ENCODE measurements at regions not wholly inside any gene's neighbourhood (a gene's known extent, or its start where the extent isn't known, plus 50 kb on each side); places are given as distances from the start of the nearest gene placed in this dataset.

DNA sequence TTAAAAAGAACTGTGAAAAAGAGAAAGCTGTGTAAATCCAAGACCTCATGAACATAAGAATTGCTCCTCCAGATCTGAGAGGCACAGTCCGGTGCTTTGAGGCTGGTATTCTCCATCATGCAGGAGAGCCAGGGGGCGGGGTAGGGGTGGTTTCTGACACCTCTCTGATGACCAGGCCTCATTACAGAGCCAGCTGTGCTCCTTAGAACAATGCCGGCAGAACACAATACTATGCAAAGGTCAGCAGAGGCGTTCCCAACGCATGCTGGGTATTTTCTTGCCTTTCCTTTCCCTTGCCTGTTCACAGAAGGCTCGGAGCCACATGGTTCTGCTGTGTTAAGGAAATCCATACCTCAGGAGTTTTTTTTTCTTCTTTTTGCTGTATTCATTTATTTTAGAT is 91.2 kb upstream of the SOD3 start:
- no peaks in the 10 kb centered on the region for H3K36me3 Mint-ChIP-seq (ENCODE audit: low read depth)
- ChIA-PET POLR2A (no interaction called here), CTCF (no interaction called here)
- no peaks in the 10 kb centered on the region for H3K9me3 Mint-ChIP-seq
- H3K4me3 Mint-ChIP-seq = no peak overlapping the region
- H3K27me3 Mint-ChIP-seq = no peaks in the 10 kb centered on the region
- no peak overlapping the region for H3K27ac Mint-ChIP-seq
- no peaks in the 10 kb centered on the region for H3K4me1 Mint-ChIP-seq
- no peak for DNase-seq

DNA sequence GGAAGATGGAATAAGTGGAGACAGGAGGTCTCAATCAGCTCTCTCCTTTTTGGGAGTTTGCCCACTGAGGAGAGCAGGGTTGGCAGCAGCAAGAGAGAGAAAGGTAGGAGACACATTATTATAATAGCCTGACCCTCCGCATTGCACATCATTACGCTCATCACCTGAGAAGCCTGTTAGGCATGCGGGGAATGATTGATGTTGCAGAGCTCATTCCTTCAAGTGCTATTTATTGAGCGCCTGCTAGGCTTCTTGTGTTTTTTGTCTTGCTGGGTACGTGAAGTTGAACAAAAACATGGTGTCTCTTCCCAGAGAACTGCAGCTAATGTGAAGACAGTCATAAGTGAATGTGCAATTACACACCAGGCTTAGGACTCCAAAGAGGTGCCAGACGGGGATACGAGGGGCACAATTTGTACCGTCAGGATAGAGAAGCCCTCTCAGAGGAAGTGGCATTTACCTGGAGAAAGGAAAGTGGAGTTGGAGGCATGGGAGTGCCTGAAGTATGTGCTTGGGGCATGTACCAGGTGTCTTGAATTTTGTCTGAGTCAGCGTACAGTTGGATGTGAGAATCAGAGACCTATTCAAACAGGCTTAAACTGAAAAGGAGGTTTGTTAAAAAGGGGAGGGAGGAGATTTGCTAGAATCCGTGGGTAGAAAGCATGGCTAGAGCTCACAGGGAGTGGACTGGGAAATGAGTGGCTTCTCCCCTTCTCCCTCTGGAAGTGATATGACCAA is 90.2 kb upstream of the SOD3 start:
- no peak overlapping the region for H3K4me3 Mint-ChIP-seq
- POLR2A ChIA-PET = no interaction called here
- H3K27me3 Mint-ChIP-seq = no peaks in the 10 kb centered on the region
- CTCF ChIA-PET = no interaction called here
- H3K36me3 Mint-ChIP-seq (ENCODE audit: low read depth) = no peaks in the 10 kb centered on the region
- no peak overlapping the region for H3K27ac Mint-ChIP-seq
- no peaks in the 10 kb centered on the region for H3K9me3 Mint-ChIP-seq
- no peak for DNase-seq
- no peaks in the 10 kb centered on the region for H3K4me1 Mint-ChIP-seq

DNA sequence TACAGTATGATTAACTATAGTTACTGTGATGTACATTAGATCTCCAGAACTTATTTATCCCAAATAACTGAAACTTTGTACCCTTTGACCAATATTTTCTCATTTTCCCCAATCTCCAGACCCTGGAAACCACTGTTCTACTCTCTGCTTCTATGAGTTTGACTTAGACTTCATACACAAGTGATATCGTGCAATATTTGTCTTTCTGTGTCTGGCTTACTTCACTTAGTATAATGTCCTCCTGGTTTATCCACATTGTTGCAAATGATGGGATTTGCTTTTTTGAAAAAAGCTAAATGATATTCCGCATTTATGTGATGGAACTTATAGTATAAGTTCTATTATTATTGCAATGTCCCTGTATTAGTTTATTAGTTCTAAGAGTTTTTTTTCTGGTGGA is 81.8 kb upstream of the SOD3 start:
- POLR2A ChIA-PET = interaction anchor here (0.6 kb wide), 1 partner anchor 26 kb away, joined by 5 read pairs; no protein-coding TSS in a partner anchor
- CTCF ChIA-PET = no interaction called here
- Mint-ChIP-seq H3K27me3 (peaks cover 3% of the 10 kb centered on the region), H3K4me3 (no peak overlapping the region), H3K4me1 (no peaks in the 10 kb centered on the region), H3K9me3 (peaks cover 14% of the 10 kb centered on the region), H3K36me3 (ENCODE audit: low read depth) (no peaks in the 10 kb centered on the region), H3K27ac (no peak overlapping the region)
- DNase-seq = no peak

DNA sequence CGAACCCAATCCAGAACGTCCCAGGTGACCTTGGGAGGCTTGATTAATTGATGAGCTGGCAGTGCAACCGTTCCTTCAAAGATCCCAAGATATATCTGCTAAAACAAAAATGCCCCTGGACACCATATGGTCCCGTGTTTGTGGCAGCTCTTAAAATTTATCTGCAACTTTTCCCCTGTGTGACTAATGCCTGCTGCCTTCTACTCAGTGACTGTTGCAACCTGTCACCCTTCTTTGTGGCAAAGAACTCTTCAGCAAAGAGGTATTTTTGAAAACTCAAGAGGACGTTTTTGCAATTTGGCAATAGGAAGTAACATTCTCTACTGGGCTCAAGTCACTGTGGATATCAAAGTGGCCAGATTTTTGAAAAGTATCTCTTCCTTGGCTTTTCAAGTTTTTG is 75.8 kb upstream of the SOD3 start:
- Mint-ChIP-seq H3K36me3 (ENCODE audit: low read depth) (no peaks in the 10 kb centered on the region), H3K27me3 (peaks cover 3% of the 10 kb centered on the region), H3K4me1 (no peaks in the 10 kb centered on the region), H3K9me3 (peaks cover 8% of the 10 kb centered on the region), H3K4me3 (no peak overlapping the region), H3K27ac (no peak overlapping the region)
- CTCF ChIA-PET = no interaction called here
- POLR2A ChIA-PET = no interaction called here
- no peak for DNase-seq

DNA sequence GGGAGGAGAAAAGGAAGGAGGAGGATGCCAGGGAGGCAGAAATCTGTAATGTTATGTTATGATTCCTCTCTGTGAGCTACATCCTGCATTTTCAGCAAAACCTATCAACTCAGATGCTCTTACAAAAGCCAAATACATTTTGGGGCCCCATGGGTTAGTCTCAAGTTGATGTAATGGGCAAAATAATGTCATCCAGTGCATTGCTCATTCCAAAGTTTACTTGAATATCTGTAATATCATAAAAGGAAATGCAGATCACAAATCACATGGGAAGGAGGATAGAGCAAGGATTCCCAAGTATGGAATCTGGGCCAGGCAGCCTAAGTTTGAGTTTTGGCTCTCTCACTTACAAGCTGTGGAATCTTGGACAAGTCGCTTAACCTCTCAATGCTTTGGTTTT is 74.9 kb upstream of the SOD3 start:
- H3K9me3 Mint-ChIP-seq = peaks cover 4% of the 10 kb centered on the region
- H3K36me3 Mint-ChIP-seq (ENCODE audit: low read depth) = no peaks in the 10 kb centered on the region
- H3K4me1 Mint-ChIP-seq = no peaks in the 10 kb centered on the region
- ChIA-PET CTCF (no interaction called here), POLR2A (no interaction called here)
- H3K27ac Mint-ChIP-seq = no peak overlapping the region
- H3K4me3 Mint-ChIP-seq = no peak overlapping the region
- no peak for DNase-seq
- peaks cover 3% of the 10 kb centered on the region for H3K27me3 Mint-ChIP-seq

DNA sequence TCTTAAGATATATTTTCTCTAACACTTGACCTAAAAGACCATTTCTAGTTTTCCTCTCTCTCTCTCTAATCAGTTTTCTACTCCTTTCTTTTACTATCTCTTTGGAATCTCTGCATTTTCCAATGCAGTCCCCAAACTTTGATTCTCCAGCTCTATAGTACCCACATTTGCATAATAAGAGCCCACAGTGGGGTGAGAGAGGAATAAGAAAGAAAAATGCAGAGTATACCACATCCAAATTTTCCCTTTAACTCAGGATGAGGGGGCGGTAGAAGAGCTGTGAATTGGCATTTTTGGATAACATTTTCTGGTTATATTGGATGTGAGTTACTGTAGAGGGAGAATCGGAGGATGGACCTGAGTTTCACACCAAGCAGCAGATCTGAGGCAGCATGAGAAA is 74.4 kb upstream of the SOD3 start:
- ChIA-PET CTCF (no interaction called here), POLR2A (no interaction called here)
- peaks cover 3% of the 10 kb centered on the region for H3K9me3 Mint-ChIP-seq
- H3K27me3 Mint-ChIP-seq = peaks cover 3% of the 10 kb centered on the region
- no peak overlapping the region for H3K27ac Mint-ChIP-seq
- H3K4me1 Mint-ChIP-seq = no peaks in the 10 kb centered on the region
- no peak for DNase-seq
- H3K4me3 Mint-ChIP-seq = no peak overlapping the region
- no peaks in the 10 kb centered on the region for H3K36me3 Mint-ChIP-seq (ENCODE audit: low read depth)

DNA sequence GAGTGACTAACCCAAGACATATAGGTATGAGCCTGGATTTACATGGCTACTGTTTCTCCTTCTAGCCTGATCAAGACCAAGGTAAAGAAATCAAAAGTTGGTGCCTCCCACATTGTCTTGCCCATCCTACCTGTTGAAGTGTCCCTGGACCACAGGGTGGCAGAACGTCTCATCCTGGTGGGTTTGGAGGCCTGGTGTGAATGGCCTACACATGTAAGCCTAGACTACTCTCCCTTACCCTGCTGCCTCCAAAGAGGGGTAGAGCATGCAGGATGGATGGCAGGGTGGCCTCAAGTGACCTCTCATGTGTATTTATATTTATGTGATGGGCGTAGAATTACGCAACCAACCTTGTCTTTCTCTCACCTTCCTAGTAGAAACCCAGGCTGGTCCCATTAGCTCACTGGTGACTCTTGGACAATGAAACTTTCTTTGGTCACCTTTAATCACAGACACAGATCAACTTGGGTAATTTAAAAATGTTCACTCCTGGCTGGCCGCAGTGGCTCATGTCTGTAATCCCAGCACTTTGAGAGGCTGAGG is 73.3 kb upstream of the SOD3 start:
- H3K36me3 Mint-ChIP-seq (ENCODE audit: low read depth) = no peaks in the 10 kb centered on the region
- H3K4me3 Mint-ChIP-seq = no peak overlapping the region
- ChIA-PET POLR2A (no interaction called here), CTCF (no interaction called here)
- DNase-seq = no peak
- peaks cover 3% of the 10 kb centered on the region for H3K27me3 Mint-ChIP-seq
- H3K27ac Mint-ChIP-seq = no peak overlapping the region
- H3K9me3 Mint-ChIP-seq = peaks cover 3% of the 10 kb centered on the region
- H3K4me1 Mint-ChIP-seq = no peaks in the 10 kb centered on the region

DNA sequence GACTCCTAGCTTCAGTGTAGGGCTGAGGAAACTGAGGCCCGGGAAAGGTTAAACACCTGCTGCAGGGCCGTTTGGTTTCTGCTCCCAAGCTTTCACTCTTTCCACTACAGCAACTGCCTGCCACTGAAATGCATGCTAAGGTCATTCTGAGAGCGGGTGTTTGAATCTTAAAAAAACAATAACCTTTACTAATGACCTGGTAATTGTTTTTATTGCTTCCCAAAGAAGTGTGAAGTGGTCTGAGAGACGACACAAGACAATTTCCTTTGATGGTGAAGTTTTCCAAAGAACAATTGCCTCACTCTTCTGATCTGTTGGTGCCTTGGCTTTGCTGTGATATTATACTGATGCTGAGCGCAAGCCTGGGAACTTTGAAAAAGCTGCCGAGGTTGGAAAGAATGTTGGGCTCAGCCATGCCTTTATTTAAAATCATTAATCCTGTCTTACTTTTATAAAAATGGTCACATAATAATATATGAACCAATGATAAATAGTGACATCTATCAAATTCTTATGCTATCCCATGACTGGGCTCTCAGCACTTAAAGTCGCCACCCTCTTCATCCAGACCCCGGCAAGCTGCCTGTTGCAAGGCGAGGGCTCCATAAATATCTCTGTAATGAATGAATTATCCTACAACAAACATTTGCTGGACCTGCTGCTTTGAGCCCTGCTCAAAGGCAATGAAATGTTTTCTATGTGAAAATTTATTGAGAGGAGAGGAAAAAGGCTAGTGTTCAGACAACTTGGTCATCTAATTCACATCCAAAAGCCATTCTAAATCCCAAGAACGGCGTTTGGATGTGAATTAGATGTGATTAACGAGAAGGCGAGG is 67.8 kb upstream of the SOD3 start:
- Mint-ChIP-seq H3K4me3 (no peak overlapping the region), H3K27ac (no peak overlapping the region), H3K4me1 (no peaks in the 10 kb centered on the region), H3K9me3 (no peaks in the 10 kb centered on the region), H3K36me3 (ENCODE audit: low read depth) (no peaks in the 10 kb centered on the region), H3K27me3 (no peaks in the 10 kb centered on the region)
- POLR2A ChIA-PET = no interaction called here
- no peak for DNase-seq
- CTCF ChIA-PET = no interaction called here

DNA sequence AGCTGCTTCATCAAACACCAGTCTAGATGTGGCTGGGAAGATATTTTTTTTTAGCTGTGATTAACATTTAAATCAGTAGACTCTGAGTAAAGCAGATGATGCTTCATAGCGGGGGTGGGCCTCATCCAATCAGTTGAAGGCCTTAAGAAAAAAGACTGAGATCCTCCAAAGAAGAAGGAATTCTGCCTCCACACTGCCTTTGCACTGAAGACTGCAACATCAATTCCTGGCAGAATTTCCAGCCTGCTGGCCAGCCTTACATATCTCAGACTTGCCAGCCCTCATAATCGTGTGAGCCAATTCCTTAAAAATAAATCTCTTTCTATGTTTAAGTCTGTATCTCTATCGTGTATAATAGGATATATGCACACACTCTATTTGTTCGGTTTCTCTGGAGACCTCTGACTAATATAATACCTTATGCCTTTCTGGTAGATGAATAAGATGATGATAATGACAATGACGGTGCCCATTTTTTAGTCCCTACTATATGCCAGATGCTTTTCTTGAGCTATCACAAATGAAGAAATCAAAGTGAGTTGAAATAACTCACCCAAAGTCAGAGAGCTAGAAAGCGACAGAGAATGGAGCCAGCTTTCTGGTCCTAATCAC is 66.1 kb upstream of the SOD3 start:
- Mint-ChIP-seq H3K27me3 (peaks cover 2% of the 10 kb centered on the region), H3K4me3 (no peak overlapping the region), H3K36me3 (ENCODE audit: low read depth) (no peaks in the 10 kb centered on the region), H3K4me1 (no peaks in the 10 kb centered on the region), H3K9me3 (no peaks in the 10 kb centered on the region), H3K27ac (no peak overlapping the region)
- no peak for DNase-seq
- ChIA-PET POLR2A (no interaction called here), CTCF (no interaction called here)

DNA sequence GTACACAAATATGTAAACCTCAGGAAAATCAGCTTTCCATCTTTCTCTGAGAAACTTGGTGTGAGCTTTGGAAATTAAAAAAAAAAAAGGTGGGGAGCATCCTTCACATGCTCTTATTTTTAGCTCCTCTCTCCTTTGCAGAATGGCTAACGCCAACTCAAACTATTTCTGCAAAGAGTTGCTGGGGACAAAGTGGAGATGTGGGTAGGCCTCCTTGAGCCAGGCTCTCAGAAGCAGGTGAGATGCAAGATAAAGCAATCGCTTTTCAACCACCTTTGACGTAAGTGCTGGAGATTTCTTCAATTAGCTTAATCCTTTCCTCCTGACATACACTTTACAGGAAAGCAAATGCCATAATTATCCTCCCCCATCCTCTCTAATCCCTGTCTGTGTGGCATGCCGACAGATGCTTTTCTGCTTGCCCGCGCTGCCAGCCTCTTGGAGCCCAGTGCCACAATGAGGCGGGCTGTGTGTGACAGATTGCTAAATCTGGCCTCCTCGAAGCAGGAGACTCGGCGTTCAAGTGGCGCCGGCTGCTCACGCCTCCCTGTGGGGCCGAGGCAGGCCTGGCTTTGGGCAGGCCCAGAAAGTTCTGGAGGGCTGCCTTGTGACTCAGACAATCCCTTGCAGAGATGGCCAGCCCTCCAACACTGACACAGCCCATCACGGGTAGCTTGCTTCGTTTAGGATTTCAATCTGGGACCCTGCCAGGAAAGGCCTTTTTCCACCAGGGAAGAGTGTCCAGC is 64.9 kb upstream of the SOD3 start:
- Mint-ChIP-seq H3K36me3 (ENCODE audit: low read depth) (no peaks in the 10 kb centered on the region), H3K4me1 (no peaks in the 10 kb centered on the region), H3K4me3 (no peak overlapping the region), H3K27ac (no peak overlapping the region), H3K27me3 (peaks cover 2% of the 10 kb centered on the region), H3K9me3 (no peaks in the 10 kb centered on the region)
- CTCF ChIA-PET = no interaction called here
- DNase-seq = no peak
- POLR2A ChIA-PET = no interaction called here

DNA sequence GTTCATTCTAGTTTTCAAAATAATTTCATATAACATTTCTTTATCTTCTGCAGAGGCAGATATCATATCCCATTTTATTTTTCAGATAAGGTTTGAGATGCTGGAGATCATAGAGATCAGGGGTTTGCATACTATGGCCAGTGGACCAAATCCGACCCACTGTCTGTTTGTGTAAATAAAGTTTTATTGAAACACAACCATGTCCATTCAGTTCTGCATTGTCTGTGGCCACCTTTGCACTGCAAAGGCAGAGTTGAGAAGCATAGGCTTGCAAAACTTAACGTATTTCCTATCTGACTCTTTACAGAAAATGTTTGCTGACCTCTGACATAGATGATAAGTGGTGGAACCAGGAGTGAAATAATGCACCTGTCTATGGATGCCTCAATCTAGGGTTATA is 63.9 kb upstream of the SOD3 start:
- Mint-ChIP-seq H3K9me3 (peaks cover 3% of the 10 kb centered on the region), H3K36me3 (ENCODE audit: low read depth) (no peaks in the 10 kb centered on the region), H3K27me3 (peaks cover 2% of the 10 kb centered on the region), H3K27ac (no peak overlapping the region), H3K4me3 (no peak overlapping the region), H3K4me1 (no peaks in the 10 kb centered on the region)
- ChIA-PET POLR2A (no interaction called here), CTCF (no interaction called here)
- DNase-seq = no peak

DNA sequence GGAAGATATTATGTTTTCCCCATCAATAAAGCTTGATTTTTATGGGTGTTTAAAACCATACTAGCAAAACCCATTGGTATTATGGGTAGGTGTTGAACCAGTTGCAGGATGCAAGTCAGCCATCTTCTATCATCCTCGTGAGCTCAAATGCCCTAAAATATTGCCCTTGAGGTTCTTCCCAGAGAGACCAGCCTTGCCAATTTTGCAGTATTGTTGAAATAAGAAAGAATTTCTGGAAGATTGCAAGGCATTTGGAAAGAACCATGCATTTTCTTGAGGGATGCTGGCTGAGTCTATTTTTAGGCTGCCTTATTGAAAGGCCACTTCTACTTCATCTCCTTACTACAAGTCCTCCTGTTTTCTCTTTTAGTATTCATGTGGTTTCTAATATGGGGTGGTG is 60.9 kb upstream of the SOD3 start:
- Mint-ChIP-seq H3K27ac (no peak overlapping the region), H3K4me1 (no peaks in the 10 kb centered on the region), H3K9me3 (peaks cover 10% of the 10 kb centered on the region), H3K27me3 (peaks cover 2% of the 10 kb centered on the region), H3K4me3 (no peak overlapping the region), H3K36me3 (ENCODE audit: low read depth) (no peaks in the 10 kb centered on the region)
- no peak for DNase-seq
- ChIA-PET POLR2A (no interaction called here), CTCF (no interaction called here)

DNA sequence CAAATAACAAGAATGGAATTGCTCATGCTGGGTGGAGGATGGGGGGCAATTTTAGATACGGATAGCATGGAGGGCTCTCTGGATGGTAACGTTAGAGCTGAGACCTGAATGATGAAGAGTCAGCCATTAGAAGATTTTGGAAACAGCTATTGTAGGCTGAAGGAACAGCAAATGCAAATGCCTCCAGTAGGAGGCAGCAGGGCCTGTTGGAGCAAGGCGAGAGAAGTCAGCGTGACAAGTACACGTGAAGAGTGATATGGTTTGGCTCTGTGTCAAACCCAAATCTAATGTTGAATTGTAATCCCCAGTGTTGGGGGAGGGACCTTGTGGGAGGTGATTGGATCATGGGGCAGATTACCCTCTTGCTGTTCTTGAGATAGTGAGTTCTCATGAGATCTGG is 59.3 kb upstream of the SOD3 start:
- peaks cover 2% of the 10 kb centered on the region for H3K27me3 Mint-ChIP-seq
- peaks cover 10% of the 10 kb centered on the region for H3K9me3 Mint-ChIP-seq
- no peak for DNase-seq
- H3K4me1 Mint-ChIP-seq = no peaks in the 10 kb centered on the region
- H3K36me3 Mint-ChIP-seq (ENCODE audit: low read depth) = no peaks in the 10 kb centered on the region
- ChIA-PET POLR2A (no interaction called here), CTCF (no interaction called here)
- H3K27ac Mint-ChIP-seq = no peak overlapping the region
- H3K4me3 Mint-ChIP-seq = no peak overlapping the region

Measured in activated CD4-positive, alpha-beta T cell treated with anti-CD3 and anti-CD28 coated beads, Interleukin-2, amount 10 ng/mL, durations not matched to agents 7 days and 5 days (primary cell).